IMR-90 (cell line): ENCODE measurements at regions not wholly inside any gene's neighbourhood (a gene's known extent, or its start where the extent isn't known, plus 50 kb on each side); places are given as distances from the start of the nearest gene placed in this dataset.

Experiments
- ATAC-seq: fragments of 200-7000 bp; cut with Tn5 transposase; 2 replicates; pipeline ENCODE4 v1.9.1; 2020; ENCODE audit warnings: low read depth, mild to moderate bottlenecking, moderate library complexity
- BruUV-seq: library from RNA; stranded (reverse); fragments of 400-500 nt; replicated peaks from 2 replicates; lab custom pipeline; 2021; lab: Mats Ljungman, UMichigan
- CTCF ChIA-PET: fragments of 300-600 bp; formaldehyde crosslinking; extraction: SDS; loops from one replicate; lab custom pipeline; 2021; ENCODE audit warnings: antibody characterized with exemption; lab: Yijun Ruan, JAX
- POLR2A ChIA-PET: fragments of 300-600 bp; sonication (Branson Sonifier 250); formaldehyde crosslinking; loops from one replicate; lab custom pipeline; 2022; ENCODE audit warnings: antibody characterized with exemption; ENCODE audit not compliant: unreplicated experiment; lab: Charles Lee
- DNase-seq: peaks from one replicate; pipeline ENCODE4 v3.0.0; 2013
- H2AFZ ChIP-seq: replicated peaks from 2 replicates; pipeline ENCODE3; 2013; ENCODE audit warnings: low read length, mild to moderate bottlenecking; ENCODE audit not compliant: poor library complexity
- H2AK5ac ChIP-seq: 2 replicates; pipeline ENCODE4 v1.6.1; 2013; ENCODE audit warnings: low read depth, low read length, inconsistent platforms
- H2AK9ac ChIP-seq: replicated peaks from 2 replicates; pipeline ENCODE3; 2013; ENCODE audit warnings: mild to moderate bottlenecking, low read depth, low read length, moderate library complexity; ENCODE audit not compliant: poor library complexity
- H2BK120ac ChIP-seq: 2 replicates; pipeline ENCODE4 v1.6.1; 2013; ENCODE audit warnings: low read depth, low read length, inconsistent platforms
- H2BK15ac ChIP-seq: 3 replicates; pipeline ENCODE4 v1.6.1; 2013; ENCODE audit warnings: low read depth, low read length, inconsistent platforms
- H2BK20ac ChIP-seq: 2 replicates; pipeline ENCODE4 v1.6.1; 2013; ENCODE audit warnings: low read depth, mild to moderate bottlenecking, inconsistent platforms, low read length, moderate library complexity
- H2BK5ac ChIP-seq: 2 replicates; pipeline ENCODE4 v1.6.1; 2013; ENCODE audit warnings: mild to moderate bottlenecking, low read depth, low read length, inconsistent platforms; ENCODE audit not compliant: poor library complexity, severe bottlenecking
- H3K14ac ChIP-seq: replicated peaks from 2 replicates; pipeline ENCODE4 v1.6.1; 2013; ENCODE audit warnings: low read depth, low read length, inconsistent platforms
- H3K18ac ChIP-seq: 2 replicates; pipeline ENCODE4 v1.6.1; 2013; ENCODE audit warnings: low read depth, low read length, control low read depth
- H3K23ac ChIP-seq: 2 replicates; pipeline ENCODE4 v1.6.1; 2013; ENCODE audit warnings: low read depth, low read length, inconsistent platforms
- H3K27ac ChIP-seq: 2 replicates; pipeline ENCODE4 v1.5.1; 2013; ENCODE audit warnings: mild to moderate bottlenecking, control low read depth, low read length; ENCODE audit not compliant: insufficient read depth
- H3K27me3 ChIP-seq: 2 replicates; pipeline ENCODE4 v1.6.1; 2013; ENCODE audit warnings: low read length; ENCODE audit not compliant: control insufficient read depth, insufficient read depth
- H3K36me3 ChIP-seq: 2 replicates; pipeline ENCODE4 v1.6.1; 2013; ENCODE audit warnings: low read length, mixed read lengths; ENCODE audit not compliant: control insufficient read depth, insufficient read depth
- H3K4ac ChIP-seq: 2 replicates; pipeline ENCODE4 v1.6.1; 2013; ENCODE audit warnings: low read depth, low read length, inconsistent platforms
- H3K4me1 ChIP-seq: 2 replicates; pipeline ENCODE4 v1.6.1; 2013; ENCODE audit warnings: low read length, mixed read lengths; ENCODE audit not compliant: control insufficient read depth, insufficient read depth
- H3K4me2 ChIP-seq: 2 replicates; pipeline ENCODE4 v1.6.1; 2013; ENCODE audit warnings: low read depth, mild to moderate bottlenecking, control low read depth, low read length, moderate library complexity
- H3K4me3 ChIP-seq: 2 replicates; pipeline ENCODE4 v1.5.1; 2013; ENCODE audit warnings: low read depth, mild to moderate bottlenecking, control low read depth, low read length, moderate library complexity; ENCODE audit not compliant: insufficient read depth
- H3K56ac ChIP-seq: 2 replicates; pipeline ENCODE4 v1.6.1; 2013; ENCODE audit warnings: low read length, inconsistent platforms; ENCODE audit not compliant: insufficient read depth; ENCODE audit errors: extremely low read depth
- H3K79me1 ChIP-seq, 2 experiments: 2 replicates each; pipeline ENCODE4 v1.6.1; 2013; ENCODE audit warnings: low read length in 2 of 2, inconsistent platforms in 1 of 2, low read depth in 1 of 2
- H3K9ac ChIP-seq: 2 replicates; pipeline ENCODE4 v1.6.1; 2013; ENCODE audit warnings: low read depth, low read length, control low read depth
- H3K9me1 ChIP-seq: 2 replicates; pipeline ENCODE4 v1.6.1; 2013; ENCODE audit warnings: low read length, inconsistent platforms; ENCODE audit not compliant: insufficient read depth
- H3K9me3 ChIP-seq: 2 replicates; pipeline ENCODE4 v1.6.1; 2013; ENCODE audit warnings: low read length; ENCODE audit not compliant: control insufficient read depth, insufficient read depth
- H4K20me1 ChIP-seq: 2 replicates; pipeline ENCODE4 v1.6.1; 2013; ENCODE audit warnings: low read length, inconsistent platforms; ENCODE audit not compliant: insufficient read depth
- H4K5ac ChIP-seq: 2 replicates; pipeline ENCODE4 v1.6.1; 2013; ENCODE audit warnings: mild to moderate bottlenecking, low read depth, low read length, control low read depth
- H4K8ac ChIP-seq, 2 experiments: 2 replicates each; pipeline ENCODE4 v1.6.1; 2013; ENCODE audit warnings: low read depth in 2 of 2, low read length in 2 of 2, control low read depth in 1 of 2, inconsistent platforms in 1 of 2
- H4K91ac ChIP-seq: 2 replicates; pipeline ENCODE4 v1.6.1; 2013; ENCODE audit warnings: low read depth, low read length, inconsistent platforms; ENCODE audit not compliant: insufficient read depth
- BHLHE40 ChIP-seq: fragments of 150-350 bp; IDR thresholded peaks from 2 replicates; pipeline ENCODE4 v1.6.1; 2016; ENCODE audit warnings: mild to moderate bottlenecking, low read depth, low read length
- CEBPB ChIP-seq: IDR thresholded peaks from 2 replicates; pipeline ENCODE4 v1.6.1; 2012; ENCODE audit warnings: low read depth, low read length, improper control_type of control experiment
- CHD1 ChIP-seq: IDR thresholded peaks from 2 replicates; pipeline ENCODE4 v1.6.1; 2012; ENCODE audit warnings: low read depth, low read length, improper control_type of control experiment
- CTCF ChIP-seq: conservative IDR thresholded peaks from 2 replicates; pipeline ENCODE4 v1.5.1; 2012; ENCODE audit warnings: mild to moderate bottlenecking, low read depth, low read length, improper control_type of control experiment
- ELK1 ChIP-seq: fragments of 150-350 bp; IDR thresholded peaks from 2 replicates; pipeline ENCODE4 v1.6.1; 2016; ENCODE audit warnings: low read depth, mild to moderate bottlenecking, low read length, moderate library complexity, borderline replicate concordance
- FOS ChIP-seq: fragments of 150-350 bp; IDR thresholded peaks from 2 replicates; pipeline ENCODE4 v1.6.1; 2016; ENCODE audit warnings: low read depth, low read length
- MAFK ChIP-seq: IDR thresholded peaks from 2 replicates; pipeline ENCODE4 v1.6.1; 2012; ENCODE audit warnings: low read depth, low read length, improper control_type of control experiment
- MAZ ChIP-seq: IDR thresholded peaks from 2 replicates; pipeline ENCODE4 v1.6.1; 2012; ENCODE audit warnings: low read depth, mild to moderate bottlenecking, low read length, improper control_type of control experiment, moderate library complexity, borderline replicate concordance
- MXI1 ChIP-seq: IDR thresholded peaks from 2 replicates; pipeline ENCODE4 v1.6.1; 2012; ENCODE audit warnings: low read depth, mild to moderate bottlenecking, low read length, moderate library complexity, borderline replicate concordance
- NFE2L2 ChIP-seq: fragments of 150-350 bp; IDR thresholded peaks from 2 replicates; pipeline ENCODE4 v1.6.1; 2016; ENCODE audit warnings: low read depth, mild to moderate bottlenecking, low read length
- POLR2A ChIP-seq: IDR thresholded peaks from 2 replicates; pipeline ENCODE4 v1.6.1; 2012; ENCODE audit warnings: mild to moderate bottlenecking, low read depth, low read length
- RAD21 ChIP-seq: IDR thresholded peaks from 2 replicates; pipeline ENCODE4 v1.6.1; 2012; ENCODE audit warnings: low read length, improper control_type of control experiment
- RCOR1 ChIP-seq: IDR thresholded peaks from 2 replicates; pipeline ENCODE4 v1.6.1; 2012; ENCODE audit warnings: mild to moderate bottlenecking, low read length, improper control_type of control experiment; ENCODE audit not compliant: insufficient replicate concordance
- RFX5 ChIP-seq: IDR thresholded peaks from 2 replicates; pipeline ENCODE4 v1.8.0; 2012; ENCODE audit warnings: low read depth, mild to moderate bottlenecking, low read length, moderate library complexity
- SMC3 ChIP-seq: fragments of 150-350 bp; IDR thresholded peaks from 2 replicates; pipeline ENCODE4 v1.6.1; 2016; ENCODE audit warnings: low read depth, mild to moderate bottlenecking, antibody characterized with exemption, low read length, moderate library complexity
- USF2 ChIP-seq: fragments of 150-350 bp; IDR thresholded peaks from 2 replicates; pipeline ENCODE4 v1.6.1; 2017; ENCODE audit warnings: mild to moderate bottlenecking, antibody characterized with exemption, low read length, low read depth
- dilution Hi-C: fragments of 300-500 bp; cut with HindIII; formaldehyde crosslinking; loops from one replicate; pipeline ENCODE4 v1.14.3; 2018; ENCODE audit warnings: low sequenced_read_pairs; ENCODE audit not compliant: unreplicated experiment
- in situ Hi-C: fragments of 300-500 bp; cut with MboI; formaldehyde crosslinking; loops from 3 replicates; pipeline ENCODE4 v1.14.3; 2019; ENCODE audit warnings: low sequenced_read_pairs, inconsistent platforms, mixed read lengths
- intact Hi-C: fragments of 100-400 bp; cut with micrococcal nuclease; formaldehyde crosslinking; loops from 2 replicates; pipeline ENCODE4 v1.10.0; 2022

GRCh38 chr7:124251636-124252035 lies 218.8 kb upstream of the TMEM229A start:
- H2AK5ac ChIP-seq: no peak overlapping the region
- no peaks in the 10 kb centered on the region for H3K27me3 ChIP-seq
- no peak overlapping the region for H3K4me2 ChIP-seq
- no peak overlapping the region for H2BK120ac ChIP-seq
- no peak overlapping the region for H3K9ac ChIP-seq
- BruUV-seq: no TSS peak
- H3K23ac ChIP-seq: no peak overlapping the region
- CTCF ChIA-PET: no interaction called here
- peak overlapping the region; percentile 7; the same call in 1 of the 2 replicates for H3K18ac ChIP-seq
- H2BK20ac ChIP-seq: no peak overlapping the region
- DNase-seq: peak; percentile 46
- H3K4me3 ChIP-seq: no peak overlapping the region
- no peaks in the 10 kb centered on the region for H4K20me1 ChIP-seq
- dilution Hi-C loops: no loop called here
- no peaks in the 10 kb centered on the region for H3K36me3 ChIP-seq
- H3K56ac ChIP-seq: no peak overlapping the region
- no peak overlapping the region for H4K5ac ChIP-seq
- no peak overlapping the region for H3K14ac ChIP-seq
- no peak overlapping the region for H3K4ac ChIP-seq
- no peaks in the 10 kb centered on the region; the same call in 1 of the 2 replicates for H3K9me1 ChIP-seq
- peak; percentile 30; the same call in 1 of the 2 replicates for ATAC-seq
- no peak for TF ChIP-seq RCOR1
- no peak for TF ChIP-seq CEBPB
- TF ChIP-seq RFX5: no peak
- TF ChIP-seq MAFK: no peak
- TF ChIP-seq RAD21: no peak
- TF ChIP-seq MXI1: no peak
- TF ChIP-seq ELK1: no peak
- TF ChIP-seq CTCF: no peak
- TF ChIP-seq POLR2A: no peak
- TF ChIP-seq USF2: no peak
- no peak for TF ChIP-seq BHLHE40
- TF ChIP-seq CHD1: no peak
- TF ChIP-seq FOS: no peak
- no peak for TF ChIP-seq NFE2L2
- TF ChIP-seq SMC3: no peak
- no peak for TF ChIP-seq MAZ
- H4K8ac ChIP-seq: no peak overlapping the region
- peaks cover 2% of the 10 kb centered on the region; the same call in 1 of the 2 replicates for H3K9me3 ChIP-seq
- H3K4me1 ChIP-seq: peaks cover 5% of the 10 kb centered on the region; the same call in 1 of the 2 replicates
- in situ Hi-C loops: no loop called here
- no peak overlapping the region for H2AK9ac ChIP-seq
- H2BK15ac ChIP-seq: no peak overlapping the region
- H3K79me1 ChIP-seq: no peaks in the 10 kb centered on the region
- no peak overlapping the region for H4K91ac ChIP-seq
- POLR2A ChIA-PET: no interaction called here
- peak overlapping the region; percentile 20 for H2BK5ac ChIP-seq
- no peak overlapping the region for H2AFZ ChIP-seq
- no peak overlapping the region for H3K27ac ChIP-seq
- intact Hi-C loops: loop anchor here (2.0 kb wide), 1 partner anchor 511 kb away; no protein-coding TSS in a partner anchor
